HG02642 (cell line): ENCODE measurements at regions not wholly inside any gene's neighbourhood (a gene's known extent, or its start where the extent isn't known, plus 50 kb on each side); places are given as distances from the start of the nearest gene placed in this dataset.

Source experiments
- ATAC-seq: cut with Tn5 transposase; IDR thresholded peaks from one replicate; pipeline ENCODE4 v1.9.1; 2021; ENCODE audit warnings: mild to moderate bottlenecking; ENCODE audit not compliant: unreplicated experiment, poor library complexity

DNA sequence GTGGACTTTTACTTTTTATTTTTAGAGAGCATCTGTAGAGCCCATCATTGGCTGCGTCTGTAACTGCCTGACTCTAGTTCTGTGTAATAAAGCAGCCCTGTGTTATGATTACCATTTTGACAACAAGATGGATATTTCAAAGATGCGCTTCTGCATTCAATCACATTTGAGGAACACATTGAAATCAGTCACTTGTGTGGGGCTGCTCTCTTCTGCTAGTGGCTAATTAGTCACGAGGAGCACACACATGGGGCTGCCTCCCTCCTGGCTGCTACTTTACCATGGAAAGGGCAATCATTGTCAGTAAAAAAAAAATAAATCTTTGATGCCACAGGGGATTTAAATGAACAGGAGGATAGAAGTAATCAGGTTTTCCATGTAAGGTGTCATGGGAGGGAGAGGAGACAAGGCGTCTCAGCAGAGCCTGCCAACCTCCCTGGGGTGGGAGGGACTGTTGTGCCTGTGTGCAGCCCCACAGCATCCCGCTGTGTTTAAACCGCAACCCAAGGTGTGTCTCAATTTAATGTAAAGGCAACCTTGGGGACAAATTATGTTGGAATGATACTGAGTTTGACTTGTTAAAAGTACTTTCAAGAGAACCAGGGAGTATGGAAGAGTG lies 205.2 kb upstream of the COBL start:
- ATAC-seq, result no peak

DNA sequence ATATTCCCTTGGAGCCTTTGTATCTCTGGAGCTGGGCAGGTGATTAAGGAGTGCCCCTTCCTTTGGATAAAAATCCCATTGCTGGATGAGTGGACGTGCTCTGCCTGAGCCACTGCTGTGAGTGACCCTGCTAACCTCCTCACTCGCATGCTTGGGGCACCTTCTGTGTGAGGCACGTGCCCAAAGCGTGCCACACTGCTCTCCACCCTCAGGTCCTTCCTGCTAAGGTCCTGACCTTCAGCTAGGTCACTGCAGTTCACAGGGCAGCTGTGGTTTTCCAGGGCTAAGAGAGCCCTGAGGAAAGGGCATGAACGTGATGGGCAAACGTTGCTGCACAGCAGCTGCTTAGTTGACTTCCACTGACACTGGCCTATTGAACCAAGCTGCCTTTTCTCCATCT lies 204.4 kb upstream of the COBL start:
- ATAC-seq, result no peak

DNA sequence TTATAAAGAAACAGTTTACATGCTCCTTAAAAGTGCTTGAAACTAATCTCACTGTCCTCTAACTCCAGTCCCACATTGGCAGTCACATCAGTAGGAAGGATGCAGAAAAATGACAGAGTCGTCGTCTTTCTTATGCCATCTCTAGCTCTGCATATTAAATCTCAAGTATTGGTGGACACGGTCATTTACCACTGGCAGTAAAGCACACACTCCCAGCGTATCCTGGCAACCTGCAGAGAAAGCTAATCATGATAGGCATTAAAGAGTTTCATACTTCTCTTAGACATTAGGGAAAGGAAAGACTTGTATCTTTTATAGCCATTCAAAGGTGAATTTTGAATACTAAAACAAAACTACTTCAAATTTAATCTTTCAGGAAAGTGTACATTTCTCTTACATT lies 202.0 kb upstream of the COBL start:
- ATAC-seq, result no peak

DNA sequence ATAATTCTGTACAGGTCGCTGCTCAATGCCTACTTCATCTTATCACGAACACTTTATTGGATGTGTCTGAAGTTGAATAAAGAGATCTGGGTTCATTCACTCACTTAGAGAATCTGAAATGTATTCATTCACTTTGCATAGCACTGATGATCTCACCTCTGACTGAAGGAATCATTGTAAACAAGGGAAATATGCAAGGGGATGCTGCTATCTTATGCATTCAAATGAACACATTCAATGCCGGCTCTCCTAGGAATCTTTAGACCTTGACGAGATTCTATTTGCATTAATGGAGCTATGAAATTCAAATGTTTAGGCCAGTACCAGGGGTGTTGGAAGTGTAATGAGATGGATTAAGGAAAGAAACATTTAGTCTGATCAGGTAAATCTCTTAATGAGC lies 200.6 kb upstream of the COBL start:
- no peak for ATAC-seq

DNA sequence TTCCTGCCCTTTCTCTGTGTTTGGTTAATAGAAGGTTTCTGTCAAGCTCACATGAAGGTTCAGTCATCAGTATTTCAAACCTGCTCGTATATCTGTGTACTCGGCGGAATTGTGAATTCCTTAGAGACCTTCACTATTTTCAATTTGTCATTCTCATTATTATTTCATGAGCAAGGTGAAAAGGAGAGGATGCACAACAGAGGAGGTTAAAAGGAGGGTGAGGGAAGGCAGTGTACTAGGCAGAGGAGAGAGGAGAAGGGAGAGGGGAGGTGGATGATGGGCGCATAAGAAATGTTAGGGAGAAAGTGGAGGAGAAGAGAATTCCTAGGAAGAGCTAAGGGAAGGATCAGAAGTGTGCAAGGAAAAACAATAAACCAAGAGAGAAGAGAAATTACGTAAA lies 185.0 kb upstream of the COBL start:
- no peak for ATAC-seq

DNA sequence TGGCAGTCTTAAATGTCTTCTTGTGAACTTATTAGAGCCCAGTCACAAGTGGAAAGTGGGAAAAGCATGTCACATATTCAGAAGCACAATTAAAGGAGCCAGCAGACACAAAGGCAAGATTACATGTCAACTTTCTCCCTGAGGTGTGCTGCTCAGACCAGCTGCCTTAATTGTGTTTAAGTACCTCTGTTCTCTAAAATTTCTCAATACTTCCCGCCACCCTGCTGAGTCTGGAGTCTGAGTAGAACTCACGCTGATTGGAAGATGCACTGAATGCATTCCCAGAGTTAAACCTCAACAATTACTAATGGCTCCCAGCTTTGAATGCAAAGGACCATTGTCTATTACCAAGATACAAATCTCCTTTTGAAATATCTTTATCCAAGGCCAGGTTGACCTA lies 166.4 kb upstream of the COBL start:
- no peak for ATAC-seq

DNA sequence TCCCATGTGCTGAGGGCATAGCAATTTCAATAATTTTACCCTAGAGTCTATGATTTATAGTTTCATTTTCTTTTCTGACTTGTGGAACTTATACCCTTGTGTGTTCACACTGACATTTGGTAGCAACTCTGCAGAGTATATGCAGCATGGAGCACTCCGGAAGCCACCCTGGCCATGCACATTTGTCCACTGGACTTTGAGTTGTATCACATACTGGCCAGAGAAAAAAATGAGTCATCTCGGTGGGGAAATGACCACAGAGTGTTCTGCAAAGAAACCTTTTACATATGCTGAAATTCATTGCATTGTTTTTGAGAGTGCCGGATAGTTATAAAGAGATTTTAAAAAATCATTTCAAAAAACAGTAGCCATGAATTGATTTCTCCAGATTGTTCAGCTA lies 164.8 kb upstream of the COBL start:
- ATAC-seq, result no peak

DNA sequence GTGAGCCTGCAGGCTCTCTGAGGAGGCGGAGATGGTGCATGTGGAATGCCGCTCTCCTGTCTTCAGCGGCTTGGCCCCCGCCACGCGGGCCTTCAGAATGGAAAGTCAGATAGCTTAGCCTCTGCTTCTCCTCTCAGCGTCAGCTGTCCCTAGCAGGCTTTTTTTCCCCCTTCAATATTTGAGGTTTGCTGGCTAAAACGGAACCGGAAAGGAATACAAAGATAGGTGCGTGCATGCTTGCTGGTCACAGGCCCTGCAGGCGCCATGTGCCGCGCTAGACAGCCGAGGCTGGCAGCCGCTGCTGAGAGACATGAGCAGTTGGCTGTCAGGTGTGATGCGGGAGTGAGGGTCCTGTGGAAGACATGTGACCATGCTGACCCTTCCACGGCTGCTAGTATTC lies 161.2 kb upstream of the COBL start:
- ATAC-seq, result no peak

DNA sequence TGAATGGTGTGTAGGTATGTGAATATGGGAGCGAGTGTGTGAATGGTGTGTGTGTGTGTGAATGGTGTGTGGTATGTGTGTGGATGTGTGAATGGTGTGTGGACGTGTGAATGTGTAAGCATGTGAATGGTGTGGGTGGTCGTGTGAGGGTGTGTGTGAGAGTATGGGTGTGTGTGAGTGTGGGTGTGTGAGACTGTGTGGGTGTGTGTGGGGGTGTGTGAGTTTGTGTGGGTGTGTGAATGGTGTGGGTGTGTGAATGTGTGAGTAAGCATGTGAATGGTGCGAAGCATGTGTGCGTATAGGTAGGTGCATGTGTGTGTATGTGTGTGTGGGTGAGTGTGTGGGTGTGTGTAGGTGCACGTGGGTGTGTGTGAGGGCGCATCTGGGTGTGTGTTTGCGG lies 160.7 kb upstream of the COBL start:
- no peak for ATAC-seq

DNA sequence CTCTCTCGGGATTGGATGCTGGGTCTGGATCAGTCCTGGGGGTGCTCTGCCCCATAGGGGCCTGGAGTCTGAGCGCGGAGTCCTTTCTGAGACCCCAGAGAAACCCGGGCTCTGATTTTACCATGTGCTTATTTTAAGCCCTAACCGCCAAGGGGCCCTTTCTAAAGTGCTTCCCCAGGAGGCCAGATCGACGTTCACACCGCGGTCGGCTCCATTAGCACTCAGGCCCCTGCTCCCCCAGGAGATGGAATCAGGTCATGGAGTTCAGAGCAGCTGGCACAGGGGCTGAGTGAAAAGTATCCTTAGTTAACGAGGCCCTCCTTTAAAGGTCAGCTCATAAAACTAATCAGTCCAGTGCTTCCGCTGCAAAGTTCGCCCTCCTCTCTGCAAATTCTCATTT lies 159.4 kb upstream of the COBL start:
- no peak for ATAC-seq

DNA sequence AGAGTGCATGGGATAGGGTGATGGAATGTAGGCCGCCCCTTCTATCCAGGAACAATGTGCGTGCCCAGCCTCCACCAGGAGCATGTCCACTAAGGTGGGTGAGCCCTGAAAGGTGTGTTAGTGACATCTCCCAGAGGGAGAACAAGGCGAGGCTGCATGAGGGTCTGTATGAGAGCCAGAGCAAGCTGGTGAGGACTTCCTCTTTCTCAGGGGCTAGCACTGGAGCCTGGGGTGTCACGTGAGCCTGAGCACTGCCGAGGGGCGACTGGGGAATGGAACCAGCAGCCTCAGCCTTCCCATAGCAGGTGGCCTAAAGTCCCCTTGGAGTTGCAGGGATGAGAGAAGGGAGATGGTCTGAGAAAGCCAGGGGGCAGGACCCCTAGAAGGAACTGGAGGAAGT lies 156.3 kb upstream of the COBL start:
- ATAC-seq, result no peak

DNA sequence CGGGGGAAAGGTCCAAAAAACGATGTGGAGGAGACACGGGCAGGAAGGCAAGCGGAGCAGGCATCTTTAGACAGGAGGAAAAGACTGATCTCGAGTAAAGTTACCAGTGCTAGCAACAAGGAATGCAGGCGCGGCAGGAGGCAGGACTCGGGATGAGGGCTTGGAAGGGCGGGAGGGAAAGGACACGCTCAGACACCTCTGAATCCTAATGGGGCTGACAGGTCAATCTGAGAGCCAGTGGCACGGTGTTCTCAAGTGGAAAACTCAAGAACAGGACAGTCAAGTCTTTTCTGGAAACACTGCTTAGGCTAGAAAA lies 155.3 kb upstream of the COBL start:
- ATAC-seq, result no peak

DNA sequence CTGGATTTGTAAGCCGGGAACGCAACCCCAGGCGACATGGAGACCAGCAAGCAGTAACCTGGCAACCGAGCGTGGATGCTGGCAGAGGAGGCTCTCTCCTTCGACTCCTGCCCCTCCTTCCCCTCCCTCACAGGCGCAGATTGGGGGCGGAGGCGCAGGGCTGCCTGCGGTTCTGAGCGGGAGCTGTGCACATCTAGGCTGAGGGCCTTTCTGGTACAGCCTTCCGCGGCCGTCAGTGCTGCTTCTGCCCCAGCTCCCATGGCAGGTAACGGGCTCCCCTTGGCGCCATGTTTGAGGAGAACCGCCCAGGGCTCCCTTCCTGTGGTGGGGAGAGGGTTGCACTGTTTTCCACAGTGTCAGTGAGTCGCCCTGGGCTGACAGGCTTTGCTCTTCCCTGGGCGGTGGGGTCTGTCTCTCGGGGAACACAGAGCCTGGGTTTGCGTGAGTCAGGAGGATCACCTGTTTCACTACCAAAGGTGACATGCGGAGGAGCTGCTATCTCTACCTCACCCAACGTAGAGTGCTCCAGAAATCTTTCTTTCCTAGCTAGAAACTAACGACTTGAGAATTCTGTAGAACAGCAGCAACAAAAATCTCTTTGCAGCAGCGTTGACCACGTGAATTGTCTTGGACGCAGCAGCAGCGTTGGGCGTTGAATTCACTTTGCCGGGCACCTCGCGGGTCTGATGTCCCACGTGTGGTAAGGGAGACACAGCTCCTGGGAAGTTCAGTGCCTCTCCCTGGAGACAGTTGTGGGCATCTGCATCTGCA lies 154.8 kb upstream of the COBL start:
- no peak for ATAC-seq

DNA sequence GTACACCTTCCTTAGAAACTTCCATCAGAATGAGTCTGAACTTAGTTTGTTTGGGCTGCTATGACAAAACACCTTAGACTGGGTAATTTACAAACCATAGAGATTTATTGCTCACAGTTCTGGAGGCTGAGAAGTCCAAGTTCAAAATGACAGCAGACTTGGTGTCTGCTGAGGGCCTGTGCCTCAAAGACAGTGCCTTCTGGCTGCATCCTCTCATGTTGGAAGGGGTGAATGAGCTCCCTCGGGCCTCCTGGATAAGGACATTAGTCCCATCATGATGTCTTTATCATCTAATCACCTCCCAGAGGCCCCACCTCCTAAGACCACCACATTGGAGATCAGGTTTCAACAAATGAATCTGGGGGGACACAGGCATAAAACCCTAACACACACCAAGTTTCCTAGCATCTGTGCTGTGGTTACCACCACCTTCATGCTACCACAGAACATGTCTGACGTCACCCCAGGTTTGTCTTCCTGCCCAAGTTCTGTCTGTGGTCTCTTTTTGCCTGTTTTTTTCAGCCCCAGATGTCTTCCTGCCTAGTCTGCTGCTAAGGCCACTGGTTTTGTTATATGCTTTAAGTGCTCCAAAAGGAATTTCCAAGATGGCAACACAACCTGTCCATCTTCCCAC lies 150.9 kb upstream of the COBL start:
- ATAC-seq, result no peak

DNA sequence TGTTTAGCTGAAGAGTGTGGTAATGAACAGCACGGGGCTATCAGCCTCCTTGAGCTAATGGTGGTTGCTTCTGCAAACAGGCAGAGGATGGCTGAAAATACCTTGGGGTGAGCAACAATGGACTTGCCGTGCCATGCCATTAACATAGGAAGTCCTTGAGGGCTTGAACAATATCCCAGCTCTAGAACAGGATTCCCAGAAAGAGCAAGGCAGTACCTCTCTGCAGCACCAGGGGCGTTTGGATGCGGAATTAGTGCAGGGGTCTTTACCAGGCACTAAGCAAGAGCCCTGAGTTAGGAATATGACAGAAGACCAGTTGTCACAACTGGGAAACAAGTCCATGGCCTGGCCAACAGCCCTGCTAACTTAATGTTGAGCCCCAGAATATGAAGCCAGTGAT lies 143.2 kb upstream of the COBL start:
- no peak for ATAC-seq

DNA sequence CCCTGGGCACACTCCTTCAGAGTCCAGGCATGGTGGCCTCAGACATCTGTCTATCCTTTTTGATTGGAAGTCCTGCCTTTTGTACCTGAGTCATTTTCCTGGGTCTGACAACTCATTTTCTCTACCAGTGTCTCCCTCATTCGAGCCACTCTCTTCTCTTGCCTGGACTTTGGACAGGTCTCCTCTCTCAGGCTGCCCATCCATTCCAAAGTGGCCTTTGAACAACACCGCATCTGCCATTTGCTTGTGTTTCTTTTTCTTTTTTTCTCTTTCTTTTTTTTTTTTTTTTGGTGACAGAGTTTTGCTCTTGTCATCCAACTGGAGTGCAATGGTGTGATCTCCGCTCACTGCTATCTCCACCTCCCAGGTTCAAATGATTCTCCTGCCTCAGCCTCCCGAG lies 142.1 kb upstream of the COBL start:
- ATAC-seq, result no peak

DNA sequence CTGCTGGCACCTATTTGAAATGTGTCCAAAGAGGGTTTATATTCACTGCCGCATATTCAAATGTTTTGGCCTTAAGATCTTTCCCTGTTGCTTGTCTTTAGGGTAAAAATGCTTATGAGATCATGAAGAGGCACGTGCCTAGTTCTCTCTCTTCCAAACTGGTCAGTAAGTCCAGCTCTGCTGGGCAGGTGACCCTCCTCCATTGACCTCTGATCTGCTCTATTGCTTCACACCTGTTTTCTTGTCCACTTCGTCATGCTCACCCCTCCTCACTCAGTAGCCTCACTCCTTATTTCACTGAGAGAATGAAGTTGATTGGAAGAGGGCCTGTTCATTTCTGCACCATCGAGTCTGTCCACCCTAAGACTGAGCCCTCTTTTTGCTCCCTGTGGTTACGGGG lies 140.5 kb upstream of the COBL start:
- ATAC-seq, result no peak

DNA sequence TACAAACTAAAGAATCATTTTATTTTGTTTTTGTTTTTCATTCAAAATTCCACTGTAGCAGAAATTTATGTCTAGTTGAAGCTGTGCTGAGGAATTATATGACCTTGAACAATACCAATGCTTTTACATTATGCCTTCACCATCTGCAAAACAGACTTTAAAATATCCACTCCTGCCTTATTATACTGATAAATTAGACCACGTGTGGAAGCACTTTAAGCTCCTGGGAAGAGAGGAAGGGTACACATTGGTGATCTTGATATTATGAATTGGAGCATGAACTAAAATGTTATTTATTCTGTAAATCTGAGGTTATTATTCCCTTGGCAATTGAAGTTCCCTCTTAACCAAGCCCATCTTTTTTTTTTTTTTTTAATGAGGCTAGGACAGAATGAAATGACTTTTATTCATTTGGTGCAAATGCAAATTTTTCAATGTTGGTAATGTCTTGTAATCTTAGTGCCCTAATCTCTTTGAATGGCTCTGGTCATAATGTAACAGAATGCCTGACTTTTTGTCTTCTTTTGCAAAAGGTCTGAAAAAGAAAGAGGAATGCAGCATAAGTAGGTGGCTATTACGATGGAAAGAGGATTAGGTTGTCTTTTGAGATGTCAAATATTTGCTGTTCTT lies 139.9 kb upstream of the COBL start:
- no peak for ATAC-seq

DNA sequence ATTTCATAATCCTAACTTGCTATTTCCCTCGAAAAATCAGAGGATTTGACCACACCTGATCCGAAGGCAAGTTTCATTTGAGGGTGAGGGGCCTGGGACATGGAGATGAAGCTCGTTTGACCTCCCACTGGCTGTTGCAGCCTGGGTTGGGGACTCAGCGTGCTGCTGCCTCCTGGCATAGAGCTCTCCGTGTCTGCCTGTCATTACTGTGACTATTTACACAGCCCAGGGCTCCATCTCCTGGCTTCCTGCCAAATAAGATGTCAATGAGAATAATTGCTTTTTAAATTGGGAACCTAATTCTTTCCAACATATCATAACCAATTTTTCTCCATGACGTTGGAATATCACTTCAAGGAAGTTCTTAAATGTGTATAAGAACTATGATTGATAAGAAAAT lies 139.3 kb upstream of the COBL start:
- no peak for ATAC-seq

DNA sequence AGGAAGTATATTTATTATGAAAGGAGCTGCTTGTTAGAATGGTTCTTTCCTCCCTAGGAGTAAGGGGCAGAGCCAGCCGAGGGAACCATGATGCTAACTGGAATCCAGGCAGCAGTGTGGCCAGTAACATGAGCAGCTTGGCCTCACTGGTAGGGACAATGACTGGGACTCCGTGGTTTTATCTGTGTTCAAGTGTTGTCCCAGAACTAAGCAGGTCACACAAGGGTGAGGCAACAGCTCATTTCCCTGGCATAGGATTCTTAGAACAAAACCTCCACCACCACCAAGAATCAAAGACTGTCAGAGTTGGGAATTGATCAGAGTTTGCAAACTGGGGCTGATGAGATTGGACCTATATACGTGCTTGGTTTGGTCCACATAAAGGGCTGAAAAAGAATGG lies 138.9 kb upstream of the COBL start:
- no peak for ATAC-seq

DNA sequence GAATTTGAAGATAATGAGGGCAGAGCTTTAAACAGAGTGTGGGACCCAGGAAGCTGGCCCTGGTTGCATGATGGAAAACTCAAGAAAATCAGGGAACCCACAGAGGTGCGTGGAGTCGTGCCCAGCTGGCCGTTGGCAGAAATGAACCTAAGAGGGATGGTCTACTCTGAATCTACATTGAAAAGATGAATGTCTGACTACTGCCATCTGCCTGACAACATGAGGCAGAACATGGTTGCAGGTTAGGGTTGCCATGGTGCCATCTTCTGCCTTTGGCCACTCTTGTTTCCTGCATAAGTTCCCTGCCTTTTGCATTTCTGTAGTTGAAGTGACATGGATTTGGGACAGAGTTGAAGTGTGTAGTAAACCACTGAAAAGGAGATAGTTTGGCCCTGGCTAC lies 138.5 kb upstream of the COBL start:
- ATAC-seq, result no peak

DNA sequence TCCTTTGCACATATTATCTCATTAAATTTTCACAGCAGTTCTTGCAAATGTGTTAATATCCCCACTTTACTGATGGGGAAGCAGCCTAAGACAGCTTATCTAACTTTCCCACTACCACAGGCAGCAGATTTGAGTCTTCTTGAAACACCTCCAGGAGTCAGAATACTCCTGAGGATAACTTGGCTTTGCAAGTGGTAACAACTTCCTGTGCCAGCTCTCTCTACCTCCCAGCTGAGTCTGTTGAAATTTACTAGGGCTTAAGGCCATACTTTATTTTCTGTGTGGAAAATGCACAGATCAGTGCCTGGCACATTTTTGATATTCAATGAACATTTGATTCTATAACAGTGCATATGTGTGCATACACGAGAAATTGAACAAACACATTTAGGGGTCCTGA lies 136.1 kb upstream of the COBL start:
- ATAC-seq, result no peak
